ENCODE measurements at regions not wholly inside any gene's neighbourhood (a gene's known extent, or its start where the extent isn't known, plus 50 kb on each side); places are given as distances from the start of the nearest gene placed in this dataset.

DNA sequence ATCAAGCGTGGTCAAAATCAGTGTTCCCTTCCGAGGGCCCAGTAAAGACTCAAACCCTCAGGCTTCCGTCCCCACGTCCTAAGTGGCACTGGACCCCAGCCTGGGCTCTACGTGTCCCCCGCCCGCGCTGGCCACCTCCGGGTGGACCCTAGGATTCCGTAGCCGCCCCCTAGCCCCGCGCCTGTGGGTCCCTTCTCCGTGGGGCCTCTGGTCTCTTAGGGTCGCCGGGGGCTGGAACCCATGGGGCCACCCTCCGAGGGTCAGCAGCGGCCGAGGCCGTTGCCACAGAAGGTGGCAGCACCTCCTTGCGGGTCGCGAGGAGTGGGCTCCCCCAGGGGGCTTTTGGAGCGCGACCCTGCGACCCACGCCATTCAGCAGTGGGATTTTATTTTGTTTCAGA is 170.5 kb upstream of the EEPD1 start:
- ATAC-seq, result no peak
- no TSS peak for BruUV-seq (replicated peaks)
- in situ Hi-C loops (cut with HindIII; ENCODE audit: low pct_unique_long_range_greater_than_20kb, low sequenced_read_pairs) (loop anchor here (25.0 kb wide), 2 partner anchors 130 to 330 kb away; no protein-coding TSS in a partner anchor), intact Hi-C loops (cut with micrococcal nuclease; ENCODE audit: unreplicated experiment) (no loop called here)
- H3K27ac ChIP-seq (ENCODE audit: low read length), result no peak overlapping the region
- ChIA-PET POLR2A (no interaction called here), CTCF (interaction anchor here (0.6 kb wide), 1 partner anchor 11 kb away, joined by 3 read pairs; no protein-coding TSS in a partner anchor)
- no peaks in the 10 kb centered on the region for H3K36me3 ChIP-seq (ENCODE audit: control insufficient read depth, insufficient read depth, low read length)
- no peak overlapping the region for H3K4me3 ChIP-seq (ENCODE audit: low read depth in 2 of 2, low read length in 2 of 2)
- no peaks in the 10 kb centered on the region for H3K9me3 ChIP-seq (ENCODE audit: control insufficient read depth, insufficient read depth, low read depth, low read length)
- no peak for DNase-seq (ENCODE audit: low read depth, low spot score)
- no peaks in the 10 kb centered on the region for H3K27me3 ChIP-seq (ENCODE audit: control insufficient read depth, insufficient read depth, low read length)
- H3K4me1 ChIP-seq (ENCODE audit: control insufficient read depth, insufficient read depth, low read length), result peaks cover 3% of the 10 kb centered on the region; the same call in 1 of the 2 replicates
- no peak for TF ChIP-seq SIN3A (IDR thresholded peaks at IDR 0.05; ENCODE audit: borderline replicate concordance, insufficient read depth, low read depth, low read length)
- TF ChIP-seq, protein P1, sequence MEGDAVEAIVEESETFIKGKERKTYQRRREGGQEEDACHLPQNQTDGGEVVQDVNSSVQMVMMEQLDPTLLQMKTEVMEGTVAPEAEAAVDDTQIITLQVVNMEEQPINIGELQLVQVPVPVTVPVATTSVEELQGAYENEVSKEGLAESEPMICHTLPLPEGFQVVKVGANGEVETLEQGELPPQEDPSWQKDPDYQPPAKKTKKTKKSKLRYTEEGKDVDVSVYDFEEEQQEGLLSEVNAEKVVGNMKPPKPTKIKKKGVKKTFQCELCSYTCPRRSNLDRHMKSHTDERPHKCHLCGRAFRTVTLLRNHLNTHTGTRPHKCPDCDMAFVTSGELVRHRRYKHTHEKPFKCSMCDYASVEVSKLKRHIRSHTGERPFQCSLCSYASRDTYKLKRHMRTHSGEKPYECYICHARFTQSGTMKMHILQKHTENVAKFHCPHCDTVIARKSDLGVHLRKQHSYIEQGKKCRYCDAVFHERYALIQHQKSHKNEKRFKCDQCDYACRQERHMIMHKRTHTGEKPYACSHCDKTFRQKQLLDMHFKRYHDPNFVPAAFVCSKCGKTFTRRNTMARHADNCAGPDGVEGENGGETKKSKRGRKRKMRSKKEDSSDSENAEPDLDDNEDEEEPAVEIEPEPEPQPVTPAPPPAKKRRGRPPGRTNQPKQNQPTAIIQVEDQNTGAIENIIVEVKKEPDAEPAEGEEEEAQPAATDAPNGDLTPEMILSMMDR (IDR thresholded peaks at IDR 0.05), result no peak
- no peak for TF ChIP-seq TCF7L2 (IDR thresholded peaks at IDR 0.05; ENCODE audit: low read depth, low read length)
- no peak for TF ChIP-seq POLR2AphosphoS5 (IDR thresholded peaks at IDR 0.05; ENCODE audit: low read depth, low read length)
- no peak for TF ChIP-seq REST (IDR thresholded peaks at IDR 0.05; ENCODE audit: insufficient read depth in 1 of 2, low read depth in 2 of 2, low read length in 1 of 2)

DNA sequence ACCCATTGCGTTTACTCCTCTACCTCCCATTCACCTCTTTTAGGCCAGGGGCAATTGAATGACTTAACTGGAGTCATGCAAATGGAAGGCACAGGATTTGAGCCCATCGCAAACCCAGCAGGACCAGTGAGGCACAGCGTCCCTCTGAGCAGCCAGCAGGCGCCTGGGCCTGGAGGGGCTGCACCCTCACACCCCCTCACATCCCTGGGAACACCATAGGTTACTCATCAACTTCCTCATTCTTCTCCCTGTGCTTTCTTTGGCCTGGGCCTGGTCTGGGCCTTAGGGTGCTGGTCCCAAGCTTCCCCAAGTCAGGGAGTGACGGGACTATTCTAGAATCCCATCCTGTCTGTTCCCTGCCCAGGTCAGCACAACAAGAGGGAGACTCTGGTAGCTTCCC is 169.4 kb upstream of the EEPD1 start:
- no peaks in the 10 kb centered on the region for H3K9me3 ChIP-seq (ENCODE audit: control insufficient read depth, insufficient read depth, low read depth, low read length)
- no peak for ATAC-seq
- ChIA-PET POLR2A (no interaction called here), CTCF (interaction anchor here (0.6 to 1.1 kb wide), 3 partner anchors 113 to 261 kb away, joined by 3 to 4 read pairs (median 3); no protein-coding TSS in a partner anchor)
- H3K4me1 ChIP-seq (ENCODE audit: control insufficient read depth, insufficient read depth, low read length), result peaks cover 7% of the 10 kb centered on the region
- H3K27me3 ChIP-seq (ENCODE audit: control insufficient read depth, insufficient read depth, low read length), result no peaks in the 10 kb centered on the region
- DNase-seq (ENCODE audit: low read depth, low spot score), result no peak
- intact Hi-C loops (cut with micrococcal nuclease; ENCODE audit: unreplicated experiment) (loop anchor here (2.0 kb wide), 2 partner anchors 171 to 335 kb away; no protein-coding TSS in a partner anchor), in situ Hi-C loops (cut with HindIII; ENCODE audit: low pct_unique_long_range_greater_than_20kb, low sequenced_read_pairs) (loop anchor here (25.0 kb wide), 2 partner anchors 129 to 329 kb away; no protein-coding TSS in a partner anchor)
- no peaks in the 10 kb centered on the region for H3K36me3 ChIP-seq (ENCODE audit: control insufficient read depth, insufficient read depth, low read length)
- no TSS peak for BruUV-seq (replicated peaks)
- no peak overlapping the region; the same call in 1 of the 2 replicates for H3K27ac ChIP-seq (ENCODE audit: low read length)
- TF ChIP-seq POLR2AphosphoS5 (IDR thresholded peaks at IDR 0.05; ENCODE audit: low read depth, low read length) (no peak), SIN3A (IDR thresholded peaks at IDR 0.05; ENCODE audit: borderline replicate concordance, insufficient read depth, low read depth, low read length) (no peak), TCF7L2 (IDR thresholded peaks at IDR 0.05; ENCODE audit: low read depth, low read length) (no peak), REST (IDR thresholded peaks at IDR 0.05; ENCODE audit: insufficient read depth in 1 of 2, low read depth in 2 of 2, low read length in 1 of 2) (no peak)
- TF ChIP-seq, protein P1 (IDR thresholded peaks at IDR 0.05), result no peak
- H3K4me3 ChIP-seq (ENCODE audit: low read depth in 2 of 2, low read length in 2 of 2), result no peak overlapping the region
